Suprapubic skin (tissue), 4 donors: ENCODE measurements at regions not wholly inside any gene's neighbourhood (a gene's known extent, or its start where the extent isn't known, plus 50 kb on each side); places are given as distances from the start of the nearest gene placed in this dataset.

Source experiments
- DNase-seq, 2 donors: peaks; one replicate each; pipeline ENCODE4 v3.0.0-alpha.2; 2019; ENCODE audit warnings: low spot score in 2 of 2
- H3K27ac ChIP-seq: fragments of 200-600 bp; sonication (generic); one replicate; pipeline ENCODE4 v1.5.1; 2019
- H3K27me3 ChIP-seq: fragments of 200-600 bp; sonication (generic); one replicate; pipeline ENCODE4 v1.5.1; 2019
- H3K36me3 ChIP-seq: fragments of 200-600 bp; sonication (generic); one replicate; pipeline ENCODE4 v1.5.1; 2019
- H3K4me1 ChIP-seq: fragments of 200-600 bp; sonication (generic); one replicate; pipeline ENCODE4 v1.5.1; 2019
- H3K4me3 ChIP-seq: fragments of 200-600 bp; sonication (generic); one replicate; pipeline ENCODE4 v1.5.1; 2019; ENCODE audit warnings: mild to moderate bottlenecking
- H3K9me3 ChIP-seq: fragments of 200-600 bp; sonication (generic); one replicate; pipeline ENCODE4 v1.5.1; 2019
- EP300 ChIP-seq: sonication (generic); formaldehyde crosslinking; IDR thresholded peaks from one replicate; pipeline ENCODE4 v1.6.1; 2017; ENCODE audit warnings: antibody characterized with exemption
- POLR2A ChIP-seq, 2 donors: fragments of 450-650 bp; IDR thresholded peaks; one replicate each; pipeline ENCODE4 v1.6.1; 2017; ENCODE audit warnings: antibody characterized with exemption in 2 of 2, mild to moderate bottlenecking in 2 of 2, moderate library complexity in 2 of 2
- POLR2AphosphoS5 ChIP-seq, 3 donors: sonication (generic); formaldehyde crosslinking; IDR thresholded peaks; one replicate each; pipeline ENCODE4 v1.6.1; 2017; ENCODE audit warnings: antibody characterized with exemption in 3 of 3
- WGBS: methylation state at CpG from one replicate; pipeline ENCODE4 v1.1.5; 2018; 5-methylcytosine and 5-hydroxymethylcytosine counted together
- TF ChIP-seq, protein P1 (sequence below), 2 donors: fragments of 200-600 bp in 1 of 2; fragments of 450-650 bp in 1 of 2; sonication (generic) in 1 of 2; IDR thresholded peaks; one replicate each; pipeline ENCODE4 v1.5.1; 2016 to 2019; ENCODE audit warnings: antibody characterized with exemption in 2 of 2, mild to moderate bottlenecking in 1 of 2, moderate library complexity in 1 of 2

GRCh38 chr12:87329076-87329863 lies 699.9 kb downstream of the C12orf50 start:
- no peaks in the 10 kb centered on the region for H3K9me3 ChIP-seq
- no peaks in the 10 kb centered on the region for H3K4me1 ChIP-seq
- no peaks in the 10 kb centered on the region for H3K36me3 ChIP-seq
- 95% methylated on average over 2 of the region's 2 CpGs for WGBS
- no peak for DNase-seq
- no peak overlapping the region for H3K27ac ChIP-seq
- TF ChIP-seq EP300 (no peak), POLR2A (IDR thresholded peaks at IDR 0.05) (no peak), POLR2AphosphoS5 (IDR thresholded peaks at IDR 0.05) (no peak)
- TF ChIP-seq, protein P1, sequence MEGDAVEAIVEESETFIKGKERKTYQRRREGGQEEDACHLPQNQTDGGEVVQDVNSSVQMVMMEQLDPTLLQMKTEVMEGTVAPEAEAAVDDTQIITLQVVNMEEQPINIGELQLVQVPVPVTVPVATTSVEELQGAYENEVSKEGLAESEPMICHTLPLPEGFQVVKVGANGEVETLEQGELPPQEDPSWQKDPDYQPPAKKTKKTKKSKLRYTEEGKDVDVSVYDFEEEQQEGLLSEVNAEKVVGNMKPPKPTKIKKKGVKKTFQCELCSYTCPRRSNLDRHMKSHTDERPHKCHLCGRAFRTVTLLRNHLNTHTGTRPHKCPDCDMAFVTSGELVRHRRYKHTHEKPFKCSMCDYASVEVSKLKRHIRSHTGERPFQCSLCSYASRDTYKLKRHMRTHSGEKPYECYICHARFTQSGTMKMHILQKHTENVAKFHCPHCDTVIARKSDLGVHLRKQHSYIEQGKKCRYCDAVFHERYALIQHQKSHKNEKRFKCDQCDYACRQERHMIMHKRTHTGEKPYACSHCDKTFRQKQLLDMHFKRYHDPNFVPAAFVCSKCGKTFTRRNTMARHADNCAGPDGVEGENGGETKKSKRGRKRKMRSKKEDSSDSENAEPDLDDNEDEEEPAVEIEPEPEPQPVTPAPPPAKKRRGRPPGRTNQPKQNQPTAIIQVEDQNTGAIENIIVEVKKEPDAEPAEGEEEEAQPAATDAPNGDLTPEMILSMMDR (IDR thresholded peaks at IDR 0.05): no peak
- no peak overlapping the region for H3K4me3 ChIP-seq
- no peaks in the 10 kb centered on the region for H3K27me3 ChIP-seq

DNA sequence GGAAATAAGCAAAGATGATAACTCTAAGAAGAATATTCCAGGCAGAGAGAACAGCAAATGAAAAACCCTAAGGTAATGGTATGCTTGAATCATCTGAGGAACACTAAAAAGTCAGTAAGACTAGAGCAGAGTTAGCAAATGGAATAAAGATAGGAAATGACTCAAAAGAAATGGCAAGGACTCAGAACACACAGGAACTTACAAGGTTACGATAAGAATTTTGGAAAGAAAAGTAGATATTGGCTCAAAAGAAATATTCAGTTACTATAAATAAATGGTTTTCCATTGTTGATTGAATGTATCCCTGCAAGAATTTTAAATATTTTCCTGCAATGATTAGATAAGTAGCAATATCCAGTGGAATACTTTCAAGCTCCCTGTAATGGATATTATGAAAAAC lies 705.8 kb downstream of the C12orf50 start:
- Histone ChIP-seq H3K4me3 (no peak overlapping the region), H3K36me3 (no peaks in the 10 kb centered on the region), H3K27ac (no peak overlapping the region), H3K27me3 (no peaks in the 10 kb centered on the region), H3K9me3 (no peaks in the 10 kb centered on the region), H3K4me1 (no peaks in the 10 kb centered on the region)
- WGBS: 46% methylated on average over 1 of the region's 1 CpG
- TF ChIP-seq EP300 (no peak), POLR2A (IDR thresholded peaks at IDR 0.05) (no peak), POLR2AphosphoS5 (IDR thresholded peaks at IDR 0.05) (no peak)
- TF ChIP-seq, protein P1 (IDR thresholded peaks at IDR 0.05): no peak
- no peak for DNase-seq

DNA sequence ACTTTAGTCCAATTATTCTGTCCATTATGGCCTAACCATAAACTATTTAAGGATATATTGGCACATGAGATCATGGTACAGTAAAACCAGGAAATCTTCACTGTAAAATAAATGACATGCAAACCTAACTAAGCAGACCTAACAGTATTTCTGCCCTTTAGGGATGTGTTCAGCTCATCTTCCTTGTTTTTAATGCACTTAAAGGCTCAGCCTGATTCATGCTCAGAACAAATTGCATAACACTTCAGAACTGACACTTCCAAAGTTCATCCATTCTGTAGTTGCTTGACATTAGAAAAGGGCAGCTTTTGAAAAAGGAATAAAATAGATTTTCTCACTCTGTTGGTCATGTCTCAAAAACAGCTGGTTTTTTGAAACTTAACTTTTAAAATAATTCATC lies 708.5 kb downstream of the C12orf50 start:
- no peak for DNase-seq
- Histone ChIP-seq H3K36me3 (no peaks in the 10 kb centered on the region), H3K4me3 (no peak overlapping the region), H3K9me3 (no peaks in the 10 kb centered on the region), H3K4me1 (no peaks in the 10 kb centered on the region), H3K27ac (no peak overlapping the region), H3K27me3 (no peaks in the 10 kb centered on the region)
- TF ChIP-seq POLR2A (IDR thresholded peaks at IDR 0.05): no peak
- TF ChIP-seq, protein P1 (IDR thresholded peaks at IDR 0.05): no peak
- no peak for TF ChIP-seq POLR2AphosphoS5 (IDR thresholded peaks at IDR 0.05)
- TF ChIP-seq EP300: no peak

GRCh38 chr12:87317302-87317701 lies 711.9 kb downstream of the C12orf50 start:
- WGBS: 69% methylated on average over 4 of the region's 4 CpGs
- DNase-seq: no peak

DNA sequence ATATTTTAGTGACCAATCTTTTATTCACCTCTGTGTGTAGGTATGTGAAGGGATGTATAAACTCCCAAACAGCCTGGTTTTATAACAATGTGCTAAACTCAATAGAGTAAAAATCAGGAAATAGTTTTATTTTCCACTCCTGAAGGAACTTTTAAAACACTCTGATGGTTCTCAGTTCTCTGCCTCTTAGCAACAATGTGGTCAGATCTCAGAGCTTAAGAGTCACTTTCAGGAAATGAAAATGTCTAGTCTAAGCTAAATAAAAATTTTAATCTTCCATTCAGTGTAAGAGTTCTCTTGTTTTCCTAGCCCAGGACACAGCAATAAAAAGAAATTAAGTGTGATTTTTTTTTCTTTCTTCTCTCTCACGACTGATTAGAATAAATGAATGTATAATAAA lies 718.0 kb downstream of the C12orf50 start:
- no peaks in the 10 kb centered on the region for H3K4me1 ChIP-seq
- H3K9me3 ChIP-seq: no peaks in the 10 kb centered on the region
- H3K27ac ChIP-seq: no peak overlapping the region
- TF ChIP-seq, protein P1 (IDR thresholded peaks at IDR 0.05): no peak
- TF ChIP-seq EP300 (no peak), POLR2AphosphoS5 (IDR thresholded peaks at IDR 0.05) (no peak), POLR2A (IDR thresholded peaks at IDR 0.05) (no peak)
- H3K27me3 ChIP-seq: no peaks in the 10 kb centered on the region
- H3K4me3 ChIP-seq: no peak overlapping the region
- no peak for DNase-seq
- no peaks in the 10 kb centered on the region for H3K36me3 ChIP-seq
- 46% methylated on average over 1 of the region's 1 CpG for WGBS

More at GRCh38 chr12:87317302-87317701, 711.9 kb downstream of the C12orf50 start:
- TF ChIP-seq POLR2A (IDR thresholded peaks at IDR 0.05) (no peak), POLR2AphosphoS5 (IDR thresholded peaks at IDR 0.05) (no peak), EP300 (no peak)
- TF ChIP-seq, protein P1 (IDR thresholded peaks at IDR 0.05): no peak
- Histone ChIP-seq H3K9me3 (no peaks in the 10 kb centered on the region), H3K27me3 (no peaks in the 10 kb centered on the region), H3K4me3 (no peak overlapping the region), H3K36me3 (no peaks in the 10 kb centered on the region), H3K27ac (no peak overlapping the region), H3K4me1 (no peaks in the 10 kb centered on the region)
